DND-41 (cell line): ENCODE measurements at regions not wholly inside any gene's neighbourhood (a gene's known extent, or its start where the extent isn't known, plus 50 kb on each side); places are given as distances from the start of the nearest gene placed in this dataset.

Experiments used
- ATAC-seq: fragments of 200-7000 bp; cut with Tn5 transposase; 3 replicates; pipeline ENCODE4 v1.9.1; 2021; ENCODE audit warnings: low read depth; ENCODE audit not compliant: insufficient read depth
- DNase-seq: peaks from one replicate; pipeline ENCODE4 v3.0.0-alpha.2; 2020
- H2AFZ ChIP-seq: 2 replicates; pipeline ENCODE4 v1.6.0; 2012; ENCODE audit warnings: low read depth, low read length
- H3K27ac ChIP-seq: 2 replicates; pipeline ENCODE4 v1.5.1; 2012; ENCODE audit warnings: low read length, inconsistent platforms
- H3K27me3 ChIP-seq: fragments of 200-600 bp; sonication (generic); 2 replicates; pipeline ENCODE4 v1.6.0; 2012; ENCODE audit warnings: low read length, mild to moderate bottlenecking, inconsistent platforms; ENCODE audit not compliant: insufficient read depth, poor library complexity
- H3K36me3 ChIP-seq: 2 replicates; pipeline ENCODE4 v1.5.1; 2012; ENCODE audit warnings: low read length, inconsistent platforms; ENCODE audit not compliant: insufficient read depth
- H3K4me1 ChIP-seq: 2 replicates; pipeline ENCODE4 v1.5.1; 2012; ENCODE audit warnings: mild to moderate bottlenecking, low read length; ENCODE audit not compliant: insufficient read depth
- H3K4me2 ChIP-seq: 2 replicates; pipeline ENCODE4 v1.6.0; 2012; ENCODE audit warnings: mild to moderate bottlenecking, moderate library complexity, low read length, inconsistent platforms; ENCODE audit not compliant: insufficient read depth
- H3K4me3 ChIP-seq, 2 experiments: fragments of 200-600 bp in 1 of 2; shearing (Covaris generic) in 1 of 2; 2 replicates each; pipeline ENCODE4 v1.5.1; 2012 to 2016; ENCODE audit warnings: inconsistent platforms in 2 of 2, low read length in 2 of 2, mild to moderate bottlenecking in 2 of 2, low read depth in 1 of 2, moderate library complexity in 1 of 2
- H3K79me2 ChIP-seq: 2 replicates; pipeline ENCODE4 v1.6.0; 2012; ENCODE audit warnings: low read length, inconsistent platforms; ENCODE audit not compliant: insufficient read depth
- H3K9ac ChIP-seq: 2 replicates; pipeline ENCODE4 v1.6.0; 2012; ENCODE audit warnings: low read depth, mild to moderate bottlenecking, inconsistent platforms, low read length, moderate library complexity
- H3K9me3 ChIP-seq: 2 replicates; pipeline ENCODE4 v1.5.1; 2012; ENCODE audit warnings: low read length, moderate library complexity, mild to moderate bottlenecking, inconsistent platforms; ENCODE audit not compliant: insufficient read depth, severe bottlenecking
- H4K20me1 ChIP-seq: 2 replicates; pipeline ENCODE4 v1.6.0; 2012; ENCODE audit warnings: low read length; ENCODE audit not compliant: insufficient read depth
- CTCF ChIP-seq: IDR thresholded peaks from 2 replicates; pipeline ENCODE4 v1.5.1; 2012; ENCODE audit warnings: borderline replicate concordance, low read length, moderate library complexity, mild to moderate bottlenecking; ENCODE audit not compliant: poor library complexity, severe bottlenecking; ENCODE audit errors: extremely low read depth
- EZH2 ChIP-seq: IDR thresholded peaks from 3 replicates; pipeline ENCODE4 v1.6.1; 2012; ENCODE audit warnings: borderline replicate concordance, low read depth, mild to moderate bottlenecking, moderate library complexity, low read length, inconsistent platforms; ENCODE audit not compliant: severe bottlenecking

- Histone ChIP-seq H4K20me1 (no peaks in the 10 kb centered on the region), H3K9ac (no peak overlapping the region), H3K79me2 (no peaks in the 10 kb centered on the region), H3K36me3 (no peaks in the 10 kb centered on the region), H3K4me2 (no peak overlapping the region), H3K9me3 (no peaks in the 10 kb centered on the region), H3K27ac (no peak overlapping the region), H3K4me1 (no peaks in the 10 kb centered on the region), H3K4me3 (no peak overlapping the region), H3K27me3 (no peaks in the 10 kb centered on the region), H2AFZ (no peak overlapping the region)
- TF ChIP-seq EZH2 (no peak), CTCF (no peak)
- ATAC-seq (no peak), DNase-seq (no peak)
These were observed 449.8 kb downstream of the FGF9 start for GRCh38 chr13:22120646-22121045.

GRCh38 chr13:22121146-22121739, 450.4 kb downstream of the FGF9 start:
- no peak for ATAC-seq
- Histone ChIP-seq H3K27ac (no peak overlapping the region), H4K20me1 (no peaks in the 10 kb centered on the region), H3K4me2 (no peak overlapping the region), H2AFZ (no peak overlapping the region), H3K27me3 (no peaks in the 10 kb centered on the region), H3K4me3 (no peak overlapping the region), H3K4me1 (no peaks in the 10 kb centered on the region), H3K36me3 (no peaks in the 10 kb centered on the region), H3K79me2 (no peaks in the 10 kb centered on the region), H3K9me3 (no peaks in the 10 kb centered on the region), H3K9ac (no peak overlapping the region)
- TF ChIP-seq EZH2, result no peak
- TF ChIP-seq CTCF, result no peak
- DNase-seq, result no peak

- Histone ChIP-seq H3K4me2 (no peak overlapping the region), H3K27ac (no peak overlapping the region), H3K4me1 (no peaks in the 10 kb centered on the region), H3K27me3 (peaks cover 5% of the 10 kb centered on the region), H2AFZ (no peak overlapping the region), H3K79me2 (no peaks in the 10 kb centered on the region), H4K20me1 (no peaks in the 10 kb centered on the region), H3K9ac (no peak overlapping the region), H3K4me3 (no peak overlapping the region), H3K9me3 (no peaks in the 10 kb centered on the region), H3K36me3 (no peaks in the 10 kb centered on the region)
- TF ChIP-seq EZH2, result no peak
- no peak for TF ChIP-seq CTCF
- DNase-seq (no peak), ATAC-seq (no peak)
These were observed 455.7 kb downstream of the FGF9 start for GRCh38 chr13:22126433-22127021.
